ENCODE measurements at regions not wholly inside any gene's neighbourhood (a gene's known extent, or its start where the extent isn't known, plus 50 kb on each side); places are given as distances from the start of the nearest gene placed in this dataset.

DNA sequence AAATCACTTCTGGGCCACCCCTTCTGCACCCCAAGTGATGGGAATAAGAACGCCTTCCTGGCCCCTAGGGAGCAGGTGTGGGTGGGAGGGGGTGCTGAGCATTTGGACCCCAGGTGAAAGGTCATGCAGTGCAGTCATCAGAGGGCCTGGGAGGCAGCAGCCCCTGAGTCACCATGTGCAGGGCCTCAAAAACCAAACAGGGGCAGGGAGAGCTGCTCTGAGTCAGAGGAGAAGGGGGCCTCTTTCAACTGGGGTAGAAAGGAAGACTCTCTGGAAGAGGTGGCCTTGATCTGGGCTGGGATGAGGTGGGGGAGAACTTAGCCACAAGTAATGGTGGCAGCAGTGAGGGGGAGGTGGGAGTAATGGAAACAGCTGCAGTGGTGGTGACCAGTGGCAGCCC, 164.3 kb downstream of the BUB3 start:
- TF ChIP-seq, protein P1, sequence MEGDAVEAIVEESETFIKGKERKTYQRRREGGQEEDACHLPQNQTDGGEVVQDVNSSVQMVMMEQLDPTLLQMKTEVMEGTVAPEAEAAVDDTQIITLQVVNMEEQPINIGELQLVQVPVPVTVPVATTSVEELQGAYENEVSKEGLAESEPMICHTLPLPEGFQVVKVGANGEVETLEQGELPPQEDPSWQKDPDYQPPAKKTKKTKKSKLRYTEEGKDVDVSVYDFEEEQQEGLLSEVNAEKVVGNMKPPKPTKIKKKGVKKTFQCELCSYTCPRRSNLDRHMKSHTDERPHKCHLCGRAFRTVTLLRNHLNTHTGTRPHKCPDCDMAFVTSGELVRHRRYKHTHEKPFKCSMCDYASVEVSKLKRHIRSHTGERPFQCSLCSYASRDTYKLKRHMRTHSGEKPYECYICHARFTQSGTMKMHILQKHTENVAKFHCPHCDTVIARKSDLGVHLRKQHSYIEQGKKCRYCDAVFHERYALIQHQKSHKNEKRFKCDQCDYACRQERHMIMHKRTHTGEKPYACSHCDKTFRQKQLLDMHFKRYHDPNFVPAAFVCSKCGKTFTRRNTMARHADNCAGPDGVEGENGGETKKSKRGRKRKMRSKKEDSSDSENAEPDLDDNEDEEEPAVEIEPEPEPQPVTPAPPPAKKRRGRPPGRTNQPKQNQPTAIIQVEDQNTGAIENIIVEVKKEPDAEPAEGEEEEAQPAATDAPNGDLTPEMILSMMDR (IDR thresholded peaks at IDR 0.05) = no peak
- TF ChIP-seq POLR2AphosphoS5 (IDR thresholded peaks at IDR 0.05; ENCODE audit: insufficient read depth in 1 of 2, low read depth in 1 of 2) (no peak), POLR2A (IDR thresholded peaks at IDR 0.05) (no peak)

All from vagina (tissue), 2 donors.